GM23338 (cell line): ENCODE measurements at regions not wholly inside any gene's neighbourhood (a gene's known extent, or its start where the extent isn't known, plus 50 kb on each side); places are given as distances from the start of the nearest gene placed in this dataset.

Experiments used
- ATAC-seq: fragments of 200-7000 bp; cut with Tn5 transposase; 3 replicates; pipeline ENCODE4 v1.9.1; 2020
- DNase-seq: peaks from one replicate; pipeline ENCODE4 v3.0.0-alpha.2; 2015; ENCODE audit warnings: low spot score
- H2AFZ ChIP-seq: fragments of 200-600 bp; sonication (generic); 2 replicates; pipeline ENCODE4 v1.8.0; 2016; ENCODE audit warnings: antibody characterized with exemption, mild to moderate bottlenecking, moderate library complexity
- H3F3A ChIP-seq: fragments of 200-600 bp; sonication (generic); replicated peaks from 2 replicates; pipeline ENCODE4 v1.8.0; 2017; ENCODE audit warnings: antibody characterized with exemption, mixed run types, low read depth
- H3K27ac ChIP-seq: fragments of 200-600 bp; sonication (generic); 2 replicates; pipeline ENCODE4 v1.6.1; 2016; ENCODE audit warnings: low read depth
- H3K27me3 ChIP-seq: fragments of 200-600 bp; sonication (generic); 2 replicates; pipeline ENCODE4 v1.8.0; 2016; ENCODE audit warnings: mild to moderate bottlenecking, mixed run types, moderate library complexity; ENCODE audit not compliant: insufficient read depth
- H3K36me3 ChIP-seq: fragments of 200-600 bp; sonication (generic); 2 replicates; pipeline ENCODE4 v1.8.0; 2016; ENCODE audit warnings: mild to moderate bottlenecking; ENCODE audit not compliant: insufficient read depth
- H3K4me1 ChIP-seq: fragments of 200-600 bp; sonication (generic); 2 replicates; pipeline ENCODE4 v1.8.0; 2016; ENCODE audit warnings: mild to moderate bottlenecking, moderate library complexity; ENCODE audit not compliant: insufficient read depth
- H3K4me2 ChIP-seq: fragments of 200-600 bp; sonication (generic); 2 replicates; pipeline ENCODE4 v1.7.1; 2017; ENCODE audit warnings: mixed run types
- H3K4me3 ChIP-seq: fragments of 200-600 bp; sonication (generic); 2 replicates; pipeline ENCODE4 v1.6.1; 2016; ENCODE audit warnings: mixed run types
- H3K79me2 ChIP-seq: fragments of 200-600 bp; sonication (generic); replicated peaks from 2 replicates; pipeline ENCODE4 v1.8.0; 2017; ENCODE audit warnings: mild to moderate bottlenecking; ENCODE audit not compliant: insufficient read depth
- H3K9me2 ChIP-seq: fragments of 200-600 bp; sonication (generic); 2 replicates; pipeline ENCODE4 v1.8.0; 2017; ENCODE audit not compliant: insufficient read depth
- H4K20me1 ChIP-seq: fragments of 200-600 bp; sonication (generic); replicated peaks from 2 replicates; pipeline ENCODE4 v1.8.0; 2017; ENCODE audit warnings: mild to moderate bottlenecking; ENCODE audit not compliant: insufficient read depth
- H3K27ac Mint-ChIP-seq: 2 replicates; pipeline ENCODE4 v1.8.0; 2020; ENCODE audit warnings: inconsistent platforms, mild to moderate bottlenecking, moderate library complexity, mixed read lengths
- H3K27me3 Mint-ChIP-seq: 3 replicates; pipeline ENCODE4 v1.8.0; 2022; ENCODE audit warnings: low read depth, mild to moderate bottlenecking, moderate library complexity, mixed read lengths, inconsistent platforms; ENCODE audit not compliant: insufficient read depth, poor library complexity
- H3K36me3 Mint-ChIP-seq: 3 replicates; pipeline ENCODE4 v1.8.0; 2021; ENCODE audit warnings: low read depth, mild to moderate bottlenecking, inconsistent platforms, moderate library complexity, mixed read lengths
- H3K4me1 Mint-ChIP-seq: 3 replicates; pipeline ENCODE4 v1.8.0; 2020; ENCODE audit warnings: mild to moderate bottlenecking, inconsistent platforms, mixed read lengths
- H3K4me3 Mint-ChIP-seq: 3 replicates; pipeline ENCODE4 v1.8.0; 2021; ENCODE audit warnings: moderate library complexity, mild to moderate bottlenecking, inconsistent platforms, mixed read lengths
- H3K9me3 Mint-ChIP-seq: 3 replicates; pipeline ENCODE4 v1.8.0; 2020; ENCODE audit warnings: moderate library complexity, mild to moderate bottlenecking, inconsistent platforms, mixed read lengths
- CREB1 ChIP-seq: fragments of 250-450 bp; sonication (Bioruptor Pico); IDR thresholded peaks from 2 replicates; pipeline ENCODE4 v1.5.0; 2020; ENCODE audit warnings: low read depth, mild to moderate bottlenecking, moderate library complexity
- CTCF ChIP-seq, 2 experiments: fragments of 200-600 bp in 1 of 2; sonication (generic) in 1 of 2; conservative IDR thresholded peaks; 2 replicates each; pipeline versions ENCODE4 v1.5.1 to v1.6.1; 2016 to 2017; ENCODE audit warnings: antibody characterized with exemption in 2 of 2, low read depth in 2 of 2, mild to moderate bottlenecking in 2 of 2, moderate library complexity in 1 of 2
- ETS1 ChIP-seq: IDR thresholded peaks from 2 replicates; pipeline ENCODE4 v1.6.1; 2016; ENCODE audit warnings: antibody characterized with exemption
- EZH2 ChIP-seq: fragments of 200-600 bp; sonication (generic); IDR thresholded peaks from one replicate; pipeline ENCODE4 v1.8.0; 2017; ENCODE audit warnings: antibody characterized with exemption, mild to moderate bottlenecking, low read depth; ENCODE audit not compliant: unreplicated experiment
- EZH2phosphoT487 ChIP-seq: fragments of 200-600 bp; sonication (generic); IDR thresholded peaks from one replicate; pipeline ENCODE4 v1.8.1; 2018; ENCODE audit warnings: antibody characterized with exemption; ENCODE audit not compliant: unreplicated experiment
- JUNB ChIP-seq: IDR thresholded peaks from one replicate; pipeline ENCODE4 v1.6.1; 2016; ENCODE audit warnings: antibody characterized with exemption; ENCODE audit not compliant: unreplicated experiment
- NANOG ChIP-seq: IDR thresholded peaks from 2 replicates; pipeline ENCODE4 v1.6.1; 2016; ENCODE audit warnings: antibody characterized with exemption, borderline replicate concordance
- POLR2AphosphoS5 ChIP-seq: IDR thresholded peaks from 2 replicates; pipeline ENCODE4 v1.6.1; 2016; ENCODE audit warnings: antibody characterized with exemption, low read depth
- REST ChIP-seq: IDR thresholded peaks from one replicate; pipeline ENCODE4 v1.6.1; 2018; ENCODE audit warnings: antibody characterized with exemption; ENCODE audit not compliant: unreplicated experiment
- STAT1 ChIP-seq: IDR thresholded peaks from one replicate; pipeline ENCODE4 v1.6.1; 2016; ENCODE audit warnings: antibody characterized with exemption; ENCODE audit not compliant: unreplicated experiment
- ZNF114 ChIP-seq: fragments of 250-450 bp; sonication (Bioruptor Pico); IDR thresholded peaks from 2 replicates; pipeline ENCODE4 v1.5.0; 2020; ENCODE audit warnings: mild to moderate bottlenecking, moderate library complexity
- ZNF331 ChIP-seq: fragments of 250-450 bp; sonication (Bioruptor Pico); IDR thresholded peaks from 2 replicates; pipeline ENCODE4 v1.5.0; 2020; ENCODE audit warnings: low read depth, mild to moderate bottlenecking, moderate library complexity
- ZNF462 ChIP-seq: fragments of 250-450 bp; sonication (Bioruptor Pico); IDR thresholded peaks from 2 replicates; pipeline ENCODE4 v1.5.0; 2020; ENCODE audit warnings: mild to moderate bottlenecking, moderate library complexity

GRCh38 chr9:120265791-120266190, 314.2 kb downstream of the CDK5RAP2 start:
- Mint-ChIP-seq H3K4me1 (no peaks in the 10 kb centered on the region), H3K27ac (no peak overlapping the region), H3K27me3 (peaks cover 2% of the 10 kb centered on the region), H3K9me3 (peaks cover 7% of the 10 kb centered on the region; the same call in 1 of the 3 replicates), H3K4me3 (no peak overlapping the region), H3K36me3 (no peaks in the 10 kb centered on the region)
- TF ChIP-seq JUNB: no peak
- no peak for TF ChIP-seq ZNF462
- TF ChIP-seq NANOG: no peak
- no peak for TF ChIP-seq EZH2
- TF ChIP-seq CREB1 (CRISPR knock-in tag): no peak
- no peak for TF ChIP-seq POLR2AphosphoS5
- TF ChIP-seq ZNF331 (CRISPR knock-in tag): no peak
- no peak for TF ChIP-seq ETS1
- TF ChIP-seq STAT1: no peak
- no peak for TF ChIP-seq EZH2phosphoT487
- TF ChIP-seq ZNF114 (CRISPR knock-in tag): no peak
- no peak for TF ChIP-seq CTCF (conservative IDR thresholded peaks at IDR 0.05; ENCODE audit: low read depth in 2 of 2)
- no peak for TF ChIP-seq REST
- ATAC-seq (peak; percentile 36; the same call in 1 of the 3 replicates), DNase-seq (peak; percentile 9)
- Histone ChIP-seq H3F3A (no peaks in the 10 kb centered on the region), H3K27ac (no peak overlapping the region), H4K20me1 (no peaks in the 10 kb centered on the region), H3K36me3 (no peaks in the 10 kb centered on the region), H2AFZ (no peak overlapping the region), H3K4me2 (no peak overlapping the region), H3K27me3 (no peaks in the 10 kb centered on the region), H3K9me2 (0 out of 2 replicates have a peak, but pooled peaks cover 6% of the 10 kb centered on the region), H3K4me3 (no peak overlapping the region), H3K4me1 (no peaks in the 10 kb centered on the region), H3K79me2 (no peaks in the 10 kb centered on the region)
